ENCODE measurements at regions not wholly inside any gene's neighbourhood (a gene's known extent, or its start where the extent isn't known, plus 50 kb on each side); places are given as distances from the start of the nearest gene placed in this dataset.

DNA sequence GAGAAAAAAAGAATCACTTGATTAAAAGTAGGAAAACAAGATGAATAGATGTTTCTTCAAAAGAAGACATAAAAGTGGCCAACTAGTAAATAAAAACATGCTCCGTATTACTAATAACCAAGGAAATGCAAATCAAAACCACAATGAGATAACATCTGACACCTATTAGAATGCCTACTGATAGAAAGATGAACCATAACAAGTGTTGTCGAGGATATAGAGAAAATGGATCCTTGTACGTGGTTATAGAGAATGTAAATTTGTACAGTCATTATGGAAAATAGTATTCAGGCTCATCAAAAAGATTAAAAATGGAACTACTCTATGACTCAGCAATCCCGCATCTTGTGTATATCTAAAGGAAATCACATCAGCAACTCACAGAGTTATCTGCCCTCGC is 415.8 kb upstream of the SLITRK5 start:
- DNase-seq (ENCODE audit: low read depth): no peak
- TF ChIP-seq, protein P1, sequence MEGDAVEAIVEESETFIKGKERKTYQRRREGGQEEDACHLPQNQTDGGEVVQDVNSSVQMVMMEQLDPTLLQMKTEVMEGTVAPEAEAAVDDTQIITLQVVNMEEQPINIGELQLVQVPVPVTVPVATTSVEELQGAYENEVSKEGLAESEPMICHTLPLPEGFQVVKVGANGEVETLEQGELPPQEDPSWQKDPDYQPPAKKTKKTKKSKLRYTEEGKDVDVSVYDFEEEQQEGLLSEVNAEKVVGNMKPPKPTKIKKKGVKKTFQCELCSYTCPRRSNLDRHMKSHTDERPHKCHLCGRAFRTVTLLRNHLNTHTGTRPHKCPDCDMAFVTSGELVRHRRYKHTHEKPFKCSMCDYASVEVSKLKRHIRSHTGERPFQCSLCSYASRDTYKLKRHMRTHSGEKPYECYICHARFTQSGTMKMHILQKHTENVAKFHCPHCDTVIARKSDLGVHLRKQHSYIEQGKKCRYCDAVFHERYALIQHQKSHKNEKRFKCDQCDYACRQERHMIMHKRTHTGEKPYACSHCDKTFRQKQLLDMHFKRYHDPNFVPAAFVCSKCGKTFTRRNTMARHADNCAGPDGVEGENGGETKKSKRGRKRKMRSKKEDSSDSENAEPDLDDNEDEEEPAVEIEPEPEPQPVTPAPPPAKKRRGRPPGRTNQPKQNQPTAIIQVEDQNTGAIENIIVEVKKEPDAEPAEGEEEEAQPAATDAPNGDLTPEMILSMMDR (IDR thresholded peaks at IDR 0.05; ENCODE audit: low read depth, low read length): no peak
- TF ChIP-seq, protein P2, sequence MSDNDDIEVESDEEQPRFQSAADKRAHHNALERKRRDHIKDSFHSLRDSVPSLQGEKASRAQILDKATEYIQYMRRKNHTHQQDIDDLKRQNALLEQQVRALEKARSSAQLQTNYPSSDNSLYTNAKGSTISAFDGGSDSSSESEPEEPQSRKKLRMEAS (IDR thresholded peaks at IDR 0.05; ENCODE audit: low read depth, low read length): no peak
- TF ChIP-seq POLR2A (IDR thresholded peaks at IDR 0.05; ENCODE audit: extremely low read depth, insufficient read length): no peak
- no peak for TF ChIP-seq MYC (IDR thresholded peaks at IDR 0.05; ENCODE audit: low read depth, low read length)
- H3K4me3 ChIP-seq (ENCODE audit: low read depth, low read length): no peak overlapping the region

DNA sequence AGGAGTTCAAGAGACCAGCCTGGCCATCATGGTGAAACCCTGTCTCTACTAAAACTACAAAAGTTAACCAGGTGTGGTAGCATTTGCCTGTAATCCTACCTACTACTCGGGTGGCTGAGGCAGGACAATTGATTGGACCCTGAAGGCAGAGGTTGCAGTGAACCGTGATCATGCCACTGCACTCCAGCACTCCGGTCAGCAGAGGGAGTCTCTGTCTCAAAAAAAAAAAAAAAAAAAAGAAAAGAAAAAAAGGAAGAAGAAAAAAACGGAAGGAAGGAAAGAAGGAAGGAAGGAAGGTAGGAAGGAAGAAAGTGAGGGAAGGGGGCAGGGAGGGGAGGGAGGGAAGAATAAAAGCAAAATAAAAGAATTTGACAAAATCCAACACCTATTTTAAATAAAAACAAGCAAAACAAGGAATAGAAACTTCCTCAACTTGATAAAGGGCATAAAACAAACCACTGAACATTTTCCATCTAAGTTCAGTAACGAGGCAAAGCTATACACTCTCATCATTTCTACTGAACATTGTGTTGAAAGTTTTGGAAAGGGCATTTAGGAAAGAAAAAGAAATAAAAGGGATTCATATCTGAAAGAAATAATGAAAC is 411.6 kb upstream of the SLITRK5 start:
- no peak for DNase-seq (ENCODE audit: low read depth)
- no peak overlapping the region for H3K4me3 ChIP-seq (ENCODE audit: low read depth, low read length)
- TF ChIP-seq MYC (IDR thresholded peaks at IDR 0.05; ENCODE audit: low read depth, low read length): no peak
- TF ChIP-seq, protein P1 (IDR thresholded peaks at IDR 0.05; ENCODE audit: low read depth, low read length): peak; percentile 26

DNA sequence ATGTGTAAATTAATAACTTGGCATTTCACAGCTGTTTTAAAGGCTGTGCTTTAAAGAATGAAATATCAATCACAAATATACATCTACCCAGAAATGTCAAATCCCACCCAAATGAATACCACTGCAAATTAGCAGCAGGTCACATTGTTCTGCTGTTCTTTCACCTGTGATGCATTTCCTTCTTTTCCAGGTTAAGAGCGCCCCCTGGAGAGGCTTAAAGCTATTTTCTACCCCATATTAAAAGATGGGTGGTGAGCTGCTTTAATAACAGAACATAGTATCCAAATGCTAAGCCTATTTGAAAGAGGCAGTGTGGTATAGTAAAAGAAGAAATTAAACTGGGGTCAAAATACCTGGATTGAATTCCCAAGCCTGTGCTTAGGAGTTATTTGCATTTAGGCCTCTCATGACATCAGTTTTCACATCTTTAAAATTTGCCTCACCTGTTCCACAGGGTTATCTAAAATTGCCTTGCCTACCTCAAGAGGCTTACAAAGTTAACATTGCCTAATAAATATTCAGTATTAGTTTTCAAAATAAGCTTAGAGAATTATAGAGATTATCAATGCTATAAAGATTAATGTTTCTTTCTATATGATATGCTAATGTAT is 396.9 kb upstream of the SLITRK5 start:
- TF ChIP-seq POLR2A (IDR thresholded peaks at IDR 0.05; ENCODE audit: extremely low read depth, insufficient read length) (no peak), MYC (IDR thresholded peaks at IDR 0.05; ENCODE audit: low read depth, low read length) (peak; percentile 39; the same call in 1 of the 2 replicates)
- TF ChIP-seq, protein P1 (IDR thresholded peaks at IDR 0.05; ENCODE audit: low read depth, low read length): peak; percentile 75
- TF ChIP-seq, protein P2 (IDR thresholded peaks at IDR 0.05; ENCODE audit: low read depth, low read length): peak; percentile 37; the same call in 1 of the 2 replicates
- DNase-seq (ENCODE audit: low read depth): peak; percentile 66
- no peak overlapping the region for H3K4me3 ChIP-seq (ENCODE audit: low read depth, low read length)

DNA sequence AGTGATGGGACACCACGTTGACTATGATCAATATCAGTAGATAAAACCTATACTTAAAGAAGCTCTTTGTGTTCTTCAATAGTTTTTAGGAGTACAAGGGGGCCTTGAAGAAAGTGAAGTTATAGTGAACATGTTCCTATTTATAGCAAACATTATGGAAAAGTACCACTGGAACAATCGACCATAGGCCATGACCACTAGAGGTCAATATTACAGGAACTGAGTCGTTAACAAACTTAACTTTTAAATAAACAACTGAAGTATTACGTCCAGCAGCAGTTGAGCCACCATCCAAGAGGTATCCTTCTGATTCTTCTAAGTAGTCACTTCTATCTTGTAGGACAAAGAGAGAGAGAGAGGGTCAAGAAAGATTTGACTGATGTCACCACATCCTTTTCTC is 391.0 kb upstream of the SLITRK5 start:
- H3K4me3 ChIP-seq (ENCODE audit: low read depth, low read length): no peak overlapping the region

DNA sequence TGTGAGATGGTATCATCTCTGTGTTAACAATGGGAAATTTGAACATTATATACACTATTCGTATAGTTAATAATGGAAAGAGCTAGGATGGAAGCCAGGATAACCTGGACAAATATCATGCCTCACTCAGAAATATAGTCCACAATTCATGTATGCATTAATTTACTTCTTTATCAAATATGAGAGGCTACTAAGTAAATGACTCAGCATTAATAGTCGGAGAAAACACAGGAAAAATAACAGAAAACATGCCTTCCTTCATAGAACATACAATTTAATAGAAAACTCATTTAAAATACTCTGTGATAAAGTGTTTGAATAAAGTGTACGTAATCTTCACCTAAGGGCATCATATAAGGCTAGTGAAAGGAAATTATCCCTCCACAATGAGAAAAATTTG is 383.4 kb upstream of the SLITRK5 start:
- TF ChIP-seq, protein P2 (IDR thresholded peaks at IDR 0.05; ENCODE audit: low read depth, low read length): no peak
- TF ChIP-seq, protein P1 (IDR thresholded peaks at IDR 0.05; ENCODE audit: low read depth, low read length): no peak
- TF ChIP-seq POLR2A (IDR thresholded peaks at IDR 0.05; ENCODE audit: extremely low read depth, insufficient read length) (no peak), MYC (IDR thresholded peaks at IDR 0.05; ENCODE audit: low read depth, low read length) (no peak)
- no peak for DNase-seq (ENCODE audit: low read depth)
- no peak overlapping the region for H3K4me3 ChIP-seq (ENCODE audit: low read depth, low read length)

More for the DNA sequence above, 391.0 kb upstream of the SLITRK5 start:
- DNase-seq (ENCODE audit: low read depth): peak; percentile 1
- TF ChIP-seq MYC (IDR thresholded peaks at IDR 0.05; ENCODE audit: low read depth, low read length): no peak
- TF ChIP-seq, protein P1 (IDR thresholded peaks at IDR 0.05; ENCODE audit: low read depth, low read length): peak; percentile 10

DNA sequence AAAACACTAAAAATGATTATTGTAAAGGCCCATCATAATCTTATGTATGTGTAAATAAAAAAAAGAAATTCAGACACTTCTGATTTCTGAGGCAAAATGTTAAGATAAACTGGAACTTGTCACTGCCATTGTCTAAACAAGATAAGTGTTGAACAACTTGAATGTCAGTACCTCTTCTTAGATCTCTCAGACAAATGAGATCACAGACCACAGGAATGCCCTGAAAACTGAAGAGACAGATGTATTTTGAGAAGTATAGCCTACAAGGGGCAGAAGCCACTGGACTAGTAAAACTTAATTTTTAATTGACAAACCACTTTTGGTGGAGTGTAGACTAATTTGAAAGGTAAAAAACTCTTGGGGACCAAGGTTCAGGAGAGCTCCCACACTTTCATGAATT is 375.5 kb upstream of the SLITRK5 start:
- DNase-seq (ENCODE audit: low read depth): no peak
- H3K4me3 ChIP-seq (ENCODE audit: low read depth, low read length): no peak overlapping the region
- TF ChIP-seq, protein P1 (IDR thresholded peaks at IDR 0.05; ENCODE audit: low read depth, low read length): no peak
- TF ChIP-seq MYC (IDR thresholded peaks at IDR 0.05; ENCODE audit: low read depth, low read length) (no peak), POLR2A (IDR thresholded peaks at IDR 0.05; ENCODE audit: extremely low read depth, insufficient read length) (no peak)
- TF ChIP-seq, protein P2 (IDR thresholded peaks at IDR 0.05; ENCODE audit: low read depth, low read length): no peak
